Endodermal cell (in vitro differentiated cells): ENCODE measurements at regions not wholly inside any gene's neighbourhood (a gene's known extent, or its start where the extent isn't known, plus 50 kb on each side); places are given as distances from the start of the nearest gene placed in this dataset.

Experiments used
- DNase-seq: peaks from one replicate; pipeline ENCODE4 v3.0.0-alpha.2; 2017
- H3K27ac ChIP-seq: 2 replicates; pipeline ENCODE4 v1.5.1; 2013; ENCODE audit warnings: mild to moderate bottlenecking, low read depth, low read length, moderate library complexity
- H3K27me3 ChIP-seq: 2 replicates; pipeline ENCODE4 v1.6.1; 2013; ENCODE audit warnings: mild to moderate bottlenecking, low read length, moderate library complexity; ENCODE audit not compliant: insufficient read depth, control insufficient read depth, poor library complexity, severe bottlenecking
- H3K36me3 ChIP-seq: 2 replicates; pipeline ENCODE4 v1.7.0; 2013; ENCODE audit warnings: mild to moderate bottlenecking, low read length, moderate library complexity; ENCODE audit not compliant: control insufficient read depth, insufficient read depth
- H3K4me1 ChIP-seq: one replicate; pipeline ENCODE4 v1.7.0; 2013; ENCODE audit warnings: low read length; ENCODE audit not compliant: control insufficient read depth, insufficient read depth
- H3K4me3 ChIP-seq: 2 replicates; pipeline ENCODE4 v1.5.1; 2013; ENCODE audit warnings: mild to moderate bottlenecking, low read length, moderate library complexity
- H3K9ac ChIP-seq: 2 replicates; pipeline ENCODE4 v1.6.1; 2013; ENCODE audit warnings: mild to moderate bottlenecking, low read length, moderate library complexity; ENCODE audit not compliant: poor library complexity, severe bottlenecking; ENCODE audit errors: extremely low read depth
- H3K9me3 ChIP-seq: 2 replicates; pipeline ENCODE4 v1.6.1; 2013; ENCODE audit warnings: mild to moderate bottlenecking, low read length, moderate library complexity; ENCODE audit not compliant: control insufficient read depth
- H3K27ac Mint-ChIP-seq: 2 replicates; pipeline ENCODE4 v1.8.0; 2020; ENCODE audit warnings: mixed read lengths
- H3K27me3 Mint-ChIP-seq: 2 replicates; pipeline ENCODE4 v1.8.0; 2021; ENCODE audit warnings: mild to moderate bottlenecking, mixed read lengths; ENCODE audit not compliant: insufficient read depth
- H3K36me3 Mint-ChIP-seq: 2 replicates; pipeline ENCODE4 v1.8.0; 2020; ENCODE audit warnings: low read depth, mixed read lengths
- H3K4me1 Mint-ChIP-seq: 2 replicates; pipeline ENCODE4 v1.8.0; 2020; ENCODE audit warnings: mixed read lengths
- H3K4me3 Mint-ChIP-seq: 2 replicates; pipeline ENCODE4 v1.8.0; 2020; ENCODE audit warnings: mild to moderate bottlenecking, moderate library complexity, mixed read lengths
- H3K9me3 Mint-ChIP-seq: 2 replicates; pipeline ENCODE4 v1.8.0; 2020; ENCODE audit warnings: mild to moderate bottlenecking, mixed read lengths
- CTCF ChIP-seq: fragments of 200-600 bp; sonication (generic); conservative IDR thresholded peaks from 2 replicates; pipeline ENCODE4 v1.5.0; 2021; ENCODE audit warnings: antibody characterized with exemption, mild to moderate bottlenecking
- WGBS, 2 experiments: methylation state at CpG; one replicate each; pipeline versions ENCODE4 v1.1.5 to v1.1.7; 2013; ENCODE audit warnings: missing lambda C conversion rate in 2 of 2, mixed read lengths in 1 of 2; ENCODE audit not compliant: insufficient coverage in 1 of 2, insufficient read length in 1 of 2; 5-methylcytosine and 5-hydroxymethylcytosine counted together

GRCh38 chr10:83459124-83459523 lies 680.2 kb upstream of the GHITM start:
- no peaks in the 10 kb centered on the region for H3K36me3 ChIP-seq
- no peaks in the 10 kb centered on the region for H3K4me1 ChIP-seq
- no peak for DNase-seq
- Mint-ChIP-seq H3K36me3 (no peaks in the 10 kb centered on the region), H3K9me3 (no peaks in the 10 kb centered on the region), H3K27ac (no peak overlapping the region), H3K27me3 (peaks cover 20% of the 10 kb centered on the region), H3K4me1 (peaks cover 2% of the 10 kb centered on the region), H3K4me3 (no peak overlapping the region)
- TF ChIP-seq CTCF, result no peak
- no peaks in the 10 kb centered on the region for H3K9me3 ChIP-seq
- no peaks in the 10 kb centered on the region for H3K27me3 ChIP-seq
- 95 to 97% methylated on average over 6 to 7 of the region's 7 CpGs for WGBS, 2 experiments
- H3K9ac ChIP-seq, result no peak overlapping the region
- H3K4me3 ChIP-seq, result no peak overlapping the region
- H3K27ac ChIP-seq, result no peak overlapping the region

GRCh38 chr10:83469728-83470331 lies 669.5 kb upstream of the GHITM start:
- WGBS, 2 experiments, result 100% methylated on average over 1 of the region's 2 CpGs; no CpG with 5 or more reads in 1 of the 2 experiments

GRCh38 chr10:83476211-83476610 lies 663.1 kb upstream of the GHITM start:
- no peak for DNase-seq
- peaks cover 4% of the 10 kb centered on the region for H3K9me3 Mint-ChIP-seq
- no peak overlapping the region for H3K27ac Mint-ChIP-seq
- H3K4me1 Mint-ChIP-seq, result no peaks in the 10 kb centered on the region
- no peak for TF ChIP-seq CTCF
- Histone ChIP-seq H3K4me1 (no peaks in the 10 kb centered on the region), H3K36me3 (no peaks in the 10 kb centered on the region), H3K27ac (no peak overlapping the region), H3K9me3 (peaks cover 11% of the 10 kb centered on the region), H3K9ac (no peak overlapping the region), H3K4me3 (no peak overlapping the region), H3K27me3 (no peaks in the 10 kb centered on the region)
- 95 to 100% methylated on average over 2 to 6 of the region's 6 CpGs for WGBS, 2 experiments
- no peak overlapping the region for H3K4me3 Mint-ChIP-seq
- no peaks in the 10 kb centered on the region for H3K36me3 Mint-ChIP-seq
- no peaks in the 10 kb centered on the region for H3K27me3 Mint-ChIP-seq

More at GRCh38 chr10:83469728-83470331, 669.5 kb upstream of the GHITM start:
- Mint-ChIP-seq H3K27ac (no peak overlapping the region), H3K9me3 (peaks cover 2% of the 10 kb centered on the region), H3K27me3 (no peaks in the 10 kb centered on the region), H3K4me3 (no peak overlapping the region), H3K36me3 (no peaks in the 10 kb centered on the region), H3K4me1 (no peaks in the 10 kb centered on the region)
- no peak for TF ChIP-seq CTCF
- no peak overlapping the region for H3K27ac ChIP-seq
- no peaks in the 10 kb centered on the region for H3K4me1 ChIP-seq
- no peaks in the 10 kb centered on the region for H3K9me3 ChIP-seq
- no peak overlapping the region for H3K4me3 ChIP-seq
- DNase-seq, result no peak
- H3K9ac ChIP-seq, result no peak overlapping the region
- no peaks in the 10 kb centered on the region for H3K27me3 ChIP-seq
- H3K36me3 ChIP-seq, result no peaks in the 10 kb centered on the region
